ENCODE measurements at regions not wholly inside any gene's neighbourhood (a gene's known extent, or its start where the extent isn't known, plus 50 kb on each side); places are given as distances from the start of the nearest gene placed in this dataset.

DNA sequence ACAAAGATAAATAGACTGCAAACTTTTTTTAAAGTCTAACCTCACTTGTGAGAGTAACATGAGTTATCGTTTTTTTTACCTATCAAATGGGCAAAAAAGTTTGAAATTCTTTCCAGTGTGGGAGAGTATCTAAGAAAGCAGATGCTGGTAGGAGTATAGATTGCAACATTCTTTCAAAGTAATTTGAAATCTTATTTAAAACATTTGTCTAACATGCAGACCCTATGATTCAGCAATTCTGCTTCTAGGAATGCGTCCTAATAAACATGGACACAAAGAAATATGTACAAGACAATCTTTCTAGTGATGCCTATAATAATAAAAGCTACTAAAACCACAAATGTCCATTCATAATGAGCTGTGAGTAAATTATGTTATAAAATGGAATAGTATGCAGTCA, 110.4 kb upstream of the TMCC3 start:
- Histone ChIP-seq H3K27ac (no peak overlapping the region), H3K27me3 (replicated peaks; ENCODE audit: insufficient read depth) (no peaks in the 10 kb centered on the region), H3K9me3 (no peaks in the 10 kb centered on the region), H3K4me1 (replicated peaks) (no peaks in the 10 kb centered on the region), H3K4me3 (no peak overlapping the region), H3K36me3 (no peaks in the 10 kb centered on the region)
- intact Hi-C loops (cut with DNase I) = loop anchor here (5.0 kb wide), 1 partner anchor 213 kb away; no protein-coding TSS in a partner anchor
- WGBS = 90% methylated on average over 2 of the region's 2 CpGs
- DNase-seq (ENCODE audit: low spot score) = no peak
- TF ChIP-seq POLR2A (IDR thresholded peaks at IDR 0.05) (no peak), POLR2AphosphoS5 (IDR thresholded peaks at IDR 0.05) (no peak)
- TF ChIP-seq, protein P1, sequence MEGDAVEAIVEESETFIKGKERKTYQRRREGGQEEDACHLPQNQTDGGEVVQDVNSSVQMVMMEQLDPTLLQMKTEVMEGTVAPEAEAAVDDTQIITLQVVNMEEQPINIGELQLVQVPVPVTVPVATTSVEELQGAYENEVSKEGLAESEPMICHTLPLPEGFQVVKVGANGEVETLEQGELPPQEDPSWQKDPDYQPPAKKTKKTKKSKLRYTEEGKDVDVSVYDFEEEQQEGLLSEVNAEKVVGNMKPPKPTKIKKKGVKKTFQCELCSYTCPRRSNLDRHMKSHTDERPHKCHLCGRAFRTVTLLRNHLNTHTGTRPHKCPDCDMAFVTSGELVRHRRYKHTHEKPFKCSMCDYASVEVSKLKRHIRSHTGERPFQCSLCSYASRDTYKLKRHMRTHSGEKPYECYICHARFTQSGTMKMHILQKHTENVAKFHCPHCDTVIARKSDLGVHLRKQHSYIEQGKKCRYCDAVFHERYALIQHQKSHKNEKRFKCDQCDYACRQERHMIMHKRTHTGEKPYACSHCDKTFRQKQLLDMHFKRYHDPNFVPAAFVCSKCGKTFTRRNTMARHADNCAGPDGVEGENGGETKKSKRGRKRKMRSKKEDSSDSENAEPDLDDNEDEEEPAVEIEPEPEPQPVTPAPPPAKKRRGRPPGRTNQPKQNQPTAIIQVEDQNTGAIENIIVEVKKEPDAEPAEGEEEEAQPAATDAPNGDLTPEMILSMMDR (IDR thresholded peaks at IDR 0.05) = no peak

DNA sequence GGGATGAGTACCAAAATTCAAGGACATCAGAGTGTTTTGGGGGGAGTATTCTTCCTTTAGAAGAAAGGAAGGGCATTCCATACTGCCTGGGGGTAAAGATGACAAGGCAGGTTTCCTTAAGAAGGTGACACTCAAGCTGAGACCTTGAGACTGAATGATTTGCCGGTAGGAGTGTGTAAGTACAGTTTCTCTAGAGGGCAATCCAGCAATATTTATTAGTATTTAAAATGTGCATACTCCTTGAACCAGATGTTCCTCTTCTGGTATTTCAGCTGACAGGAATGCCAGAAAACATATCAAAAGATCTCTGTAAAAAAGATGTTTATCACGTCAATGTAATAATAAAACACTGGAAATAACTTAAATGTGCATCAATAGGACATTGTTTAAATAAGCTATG, 106.4 kb upstream of the TMCC3 start:
- Histone ChIP-seq H3K27ac (no peak overlapping the region), H3K36me3 (no peaks in the 10 kb centered on the region), H3K9me3 (no peaks in the 10 kb centered on the region), H3K4me3 (no peak overlapping the region), H3K4me1 (replicated peaks) (no peaks in the 10 kb centered on the region), H3K27me3 (replicated peaks; ENCODE audit: insufficient read depth) (no peaks in the 10 kb centered on the region)
- TF ChIP-seq, protein P1 (IDR thresholded peaks at IDR 0.05) = no peak
- no peak for TF ChIP-seq POLR2AphosphoS5 (IDR thresholded peaks at IDR 0.05)
- no peak for TF ChIP-seq POLR2A (IDR thresholded peaks at IDR 0.05)
- no peak for DNase-seq (ENCODE audit: low spot score)
- WGBS = 20% methylated on average over 2 of the region's 2 CpGs
- intact Hi-C loops (cut with DNase I) = no loop called here

DNA sequence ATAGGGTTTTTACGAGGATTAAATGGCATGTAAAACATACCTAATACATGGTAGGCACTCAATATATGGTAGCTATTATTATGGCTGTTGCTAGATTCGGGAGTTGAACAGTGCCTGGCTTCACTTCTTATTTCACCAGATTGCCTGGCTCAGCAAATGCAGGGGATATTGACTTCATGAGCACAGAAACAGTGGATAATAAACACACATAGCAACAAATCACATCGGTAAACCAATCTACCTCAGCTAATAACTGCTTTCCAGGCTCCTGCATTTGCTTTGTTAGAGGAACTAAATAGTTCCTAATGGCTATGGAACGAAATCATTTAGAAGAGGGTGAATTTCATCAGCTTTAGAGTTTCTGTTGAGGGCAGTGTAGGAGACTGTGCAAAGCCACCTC, 105.2 kb upstream of the TMCC3 start:
- H3K27ac ChIP-seq = no peak overlapping the region
- intact Hi-C loops (cut with DNase I) = no loop called here
- no peak overlapping the region for H3K4me3 ChIP-seq
- no peaks in the 10 kb centered on the region for H3K27me3 ChIP-seq (replicated peaks; ENCODE audit: insufficient read depth)
- no peaks in the 10 kb centered on the region for H3K9me3 ChIP-seq
- TF ChIP-seq POLR2AphosphoS5 (IDR thresholded peaks at IDR 0.05) (no peak), POLR2A (IDR thresholded peaks at IDR 0.05) (no peak)
- TF ChIP-seq, protein P1 (IDR thresholded peaks at IDR 0.05) = no peak
- H3K4me1 ChIP-seq (replicated peaks) = no peaks in the 10 kb centered on the region
- DNase-seq (ENCODE audit: low spot score) = no peak
- H3K36me3 ChIP-seq = no peaks in the 10 kb centered on the region
- 88% methylated on average over 4 of the region's 4 CpGs for WGBS

DNA sequence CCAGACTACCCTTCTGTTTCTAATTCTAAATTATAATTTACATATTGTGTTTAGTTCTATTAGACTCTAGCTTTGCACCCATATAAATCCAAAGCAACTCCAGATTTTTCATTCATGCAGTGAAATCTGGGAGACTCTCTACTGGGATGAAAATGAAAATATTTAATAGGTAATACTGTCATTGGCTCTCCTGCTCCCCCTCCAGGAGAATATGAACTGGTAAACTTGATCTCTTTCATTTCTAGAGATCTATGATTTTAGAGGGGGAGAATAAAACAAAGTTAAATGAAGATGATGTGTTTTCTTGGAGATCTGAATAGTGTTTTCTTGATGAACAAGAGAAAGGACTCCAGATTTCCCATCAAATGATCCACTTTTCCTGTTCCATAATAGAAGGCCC, 104.3 kb upstream of the TMCC3 start:
- no peaks in the 10 kb centered on the region for H3K36me3 ChIP-seq
- no peaks in the 10 kb centered on the region for H3K4me1 ChIP-seq (replicated peaks)
- no peak for DNase-seq (ENCODE audit: low spot score)
- H3K9me3 ChIP-seq = no peaks in the 10 kb centered on the region
- H3K27me3 ChIP-seq (replicated peaks; ENCODE audit: insufficient read depth) = no peaks in the 10 kb centered on the region
- no peak overlapping the region for H3K27ac ChIP-seq
- TF ChIP-seq POLR2A (IDR thresholded peaks at IDR 0.05) = no peak
- TF ChIP-seq, protein P1 (IDR thresholded peaks at IDR 0.05) = peak in 1 of 4 experiments; percentile 21
- no peak overlapping the region for H3K4me3 ChIP-seq
- intact Hi-C loops (cut with DNase I) = no loop called here

DNA sequence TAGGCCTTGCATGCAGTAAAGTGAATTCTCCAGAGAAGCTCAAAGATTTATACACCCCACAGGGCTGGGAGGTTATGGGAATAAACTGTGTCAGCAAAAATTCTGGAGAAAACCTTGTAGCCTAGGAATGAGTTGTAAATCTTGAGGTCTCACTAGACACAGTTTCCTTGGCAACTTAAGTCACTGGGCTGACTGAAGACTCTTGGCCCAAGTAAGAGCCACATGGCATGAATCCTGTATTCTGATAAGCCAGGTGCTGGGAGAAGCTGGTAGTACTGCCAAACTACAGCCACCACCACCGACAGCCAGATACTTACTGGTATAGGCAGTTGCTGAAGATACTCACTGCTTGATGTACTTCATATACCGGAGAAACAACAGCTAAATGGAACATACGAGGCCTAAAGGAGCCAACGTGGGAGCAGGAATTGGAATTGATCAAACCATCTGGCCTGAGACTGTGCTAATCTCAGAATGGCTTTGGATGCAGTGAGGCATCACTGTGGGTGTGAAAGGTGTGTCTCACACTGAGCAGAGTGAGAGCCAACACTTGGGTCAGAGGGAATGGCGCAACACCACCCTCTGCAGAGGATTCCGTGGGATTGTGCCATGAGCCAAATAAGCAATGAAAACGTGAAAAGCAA, 102.8 kb upstream of the TMCC3 start:
- no peak for TF ChIP-seq POLR2A (IDR thresholded peaks at IDR 0.05)
- TF ChIP-seq, protein P1 (IDR thresholded peaks at IDR 0.05) = no peak
- no peak for TF ChIP-seq POLR2AphosphoS5 (IDR thresholded peaks at IDR 0.05)
- 82% methylated on average over 7 of the region's 7 CpGs for WGBS
- Histone ChIP-seq H3K36me3 (no peaks in the 10 kb centered on the region), H3K27me3 (replicated peaks; ENCODE audit: insufficient read depth) (no peaks in the 10 kb centered on the region), H3K4me3 (no peak overlapping the region), H3K9me3 (no peaks in the 10 kb centered on the region), H3K27ac (no peak overlapping the region), H3K4me1 (replicated peaks) (no peaks in the 10 kb centered on the region)
- DNase-seq (ENCODE audit: low spot score) = no peak
- intact Hi-C loops (cut with DNase I) = no loop called here

All from prostate gland (tissue), 2 donors.